ENCODE measurements at regions not wholly inside any gene's neighbourhood (a gene's known extent, or its start where the extent isn't known, plus 50 kb on each side); places are given as distances from the start of the nearest gene placed in this dataset.

- Histone ChIP-seq H3K4me1 (ENCODE audit: control insufficient read depth in 2 of 2, insufficient read depth in 2 of 2, low read length in 2 of 2) (peaks cover 17 to 19% of the 10 kb centered on the region in 2 donors), H3K27ac (ENCODE audit: low read length in 2 of 2) (no peak overlapping the region), H3K9me3 (ENCODE audit: control extremely low read depth in 1 of 3, control insufficient read depth in 2 of 3, insufficient read depth in 1 of 3, low read length in 2 of 3) (no peaks in the 10 kb centered on the region), H3K4me3 (ENCODE audit: control extremely low read depth in 1 of 5, extremely low read depth in 1 of 5, insufficient read depth in 1 of 5, low read depth in 2 of 5, low read length in 4 of 5) (no peak overlapping the region), H3K4me2 (replicated peaks; ENCODE audit: low read depth, low read length, poor library complexity, severe bottlenecking) (no peak overlapping the region), H3K36me3 (replicated peaks in 1 of 2; ENCODE audit: control extremely low read depth in 1 of 2, control insufficient read depth in 1 of 2, extremely low read depth in 1 of 2, insufficient read depth in 2 of 2, low read length in 1 of 2) (no peaks in the 10 kb centered on the region), H2AFZ (ENCODE audit: insufficient read depth, low read depth, low read length, poor library complexity, severe bottlenecking) (no peak overlapping the region), H4K20me1 (ENCODE audit: control insufficient read depth, insufficient read depth, low read length, poor library complexity, severe bottlenecking) (no peaks in the 10 kb centered on the region), H3K27me3 (replicated peaks in 1 of 4; ENCODE audit: control extremely low read depth in 1 of 4, control insufficient read depth in 3 of 4, insufficient read depth in 4 of 4, low read length in 3 of 4) (no peaks in the 10 kb centered on the region), H3K9ac (ENCODE audit: low read length) (no peak overlapping the region), H3K79me2 (ENCODE audit: control insufficient read depth, insufficient read depth, low read length) (no peaks in the 10 kb centered on the region)
- H3K4me1 Mint-ChIP-seq, result peaks cover 32% of the 10 kb centered on the region
- H3K4me3 Mint-ChIP-seq, result no peak overlapping the region
- ATAC-seq (ENCODE audit: low read depth) (no peak), DNase-seq (no peak)
- 86% methylated on average over 4 of the region's 4 CpGs for WGBS (ENCODE audit: insufficient coverage)
- ChIA-PET CTCF (interaction anchor here (1.2 kb wide), 1 partner anchor 15 kb away, joined by 4 read pairs; no protein-coding TSS in a partner anchor), POLR2A (no interaction called here)
- H3K27me3 Mint-ChIP-seq, result no peaks in the 10 kb centered on the region
- H3K27ac Mint-ChIP-seq, result no peak overlapping the region
- intact Hi-C loops (cut with micrococcal nuclease), result loop anchor here (2.0 to 5.0 kb wide), 3 partner anchors 14 to 40 kb away; no protein-coding TSS in a partner anchor
- no peaks in the 10 kb centered on the region for H3K9me3 Mint-ChIP-seq (ENCODE audit: insufficient read depth)
- TF ChIP-seq CTCF (IDR thresholded peaks at IDR 0.05), result no peak
- no peak for TF ChIP-seq EZH2 (IDR thresholded peaks at IDR 0.05; ENCODE audit: borderline replicate concordance, insufficient read depth, low read depth, low read length, poor library complexity, severe bottlenecking)
Measured at GRCh38 chr4:78692822-78693170, 83.4 kb upstream of the BMP2K start.

DNA sequence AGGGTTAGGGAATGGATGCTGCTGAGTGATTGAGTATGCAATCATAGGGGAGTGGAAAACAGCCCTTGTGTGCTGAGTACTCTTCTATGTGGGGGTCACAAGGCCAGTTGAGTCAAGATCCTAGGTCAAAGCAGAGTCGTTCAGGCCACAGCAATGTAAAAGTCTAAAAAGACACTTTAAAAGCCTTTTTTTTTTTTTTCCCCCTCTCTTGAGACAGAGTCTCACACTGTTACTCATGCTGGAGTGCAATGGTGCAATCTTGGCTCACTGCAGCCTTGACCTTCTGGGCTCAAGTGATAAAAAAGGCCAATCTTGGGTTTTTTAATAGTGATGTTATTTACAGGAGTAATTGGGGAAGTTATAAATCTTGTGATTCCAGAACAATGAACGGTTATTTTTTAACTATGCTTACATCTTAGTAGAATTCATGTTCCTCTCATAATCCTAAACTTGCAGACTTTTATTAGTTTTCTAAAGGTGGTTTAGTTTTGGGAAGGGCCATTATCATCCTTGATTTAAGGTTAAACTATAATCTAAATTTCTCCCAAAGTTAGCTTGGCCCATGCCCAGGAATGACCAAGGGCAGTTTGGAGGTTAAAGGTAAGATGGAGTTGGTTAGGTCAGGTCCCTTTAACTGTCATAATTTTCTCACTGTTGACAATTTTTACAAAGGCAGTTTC, 82.2 kb upstream of the BMP2K start:
- ChIA-PET CTCF (interaction anchor here (1.0 kb wide), 1 partner anchor 13 kb away, joined by 3 read pairs; no protein-coding TSS in a partner anchor), POLR2A (no interaction called here)
- Mint-ChIP-seq H3K27me3 (no peaks in the 10 kb centered on the region), H3K4me3 (no peak overlapping the region), H3K9me3 (ENCODE audit: insufficient read depth) (no peaks in the 10 kb centered on the region), H3K27ac (peak overlapping the region; percentile 59), H3K4me1 (peaks cover 32% of the 10 kb centered on the region)
- H3K27ac ChIP-seq (ENCODE audit: low read length in 2 of 2), result no peak overlapping the region
- no peaks in the 10 kb centered on the region for H3K36me3 ChIP-seq (replicated peaks in 1 of 2; ENCODE audit: control extremely low read depth in 1 of 2, control insufficient read depth in 1 of 2, extremely low read depth in 1 of 2, insufficient read depth in 2 of 2, low read length in 1 of 2)
- H3K9ac ChIP-seq (ENCODE audit: low read length), result no peak overlapping the region
- no peaks in the 10 kb centered on the region for H3K79me2 ChIP-seq (ENCODE audit: control insufficient read depth, insufficient read depth, low read length)
- no peaks in the 10 kb centered on the region for H3K27me3 ChIP-seq (replicated peaks in 1 of 4; ENCODE audit: control extremely low read depth in 1 of 4, control insufficient read depth in 3 of 4, insufficient read depth in 4 of 4, low read length in 3 of 4)
- no peaks in the 10 kb centered on the region for H3K9me3 ChIP-seq (ENCODE audit: control extremely low read depth in 1 of 3, control insufficient read depth in 2 of 3, insufficient read depth in 1 of 3, low read length in 2 of 3)
- ATAC-seq (ENCODE audit: low read depth) (no peak), DNase-seq (no peak)
- H3K4me2 ChIP-seq (replicated peaks; ENCODE audit: low read depth, low read length, poor library complexity, severe bottlenecking), result no peak overlapping the region
- H3K4me3 ChIP-seq (ENCODE audit: control extremely low read depth in 1 of 5, extremely low read depth in 1 of 5, insufficient read depth in 1 of 5, low read depth in 2 of 5, low read length in 4 of 5), result no peak overlapping the region
- intact Hi-C loops (cut with micrococcal nuclease), result loop anchor here (2.0 to 5.0 kb wide), 3 partner anchors 13 to 38 kb away; no protein-coding TSS in a partner anchor
- H2AFZ ChIP-seq (ENCODE audit: insufficient read depth, low read depth, low read length, poor library complexity, severe bottlenecking), result no peak overlapping the region
- no peaks in the 10 kb centered on the region for H4K20me1 ChIP-seq (ENCODE audit: control insufficient read depth, insufficient read depth, low read length, poor library complexity, severe bottlenecking)
- 40% methylated on average over 1 of the region's 2 CpGs for WGBS (ENCODE audit: insufficient coverage)
- H3K4me1 ChIP-seq (ENCODE audit: control insufficient read depth in 2 of 2, insufficient read depth in 2 of 2, low read length in 2 of 2), result peaks cover 17 to 19% of the 10 kb centered on the region in 2 donors
- TF ChIP-seq EZH2 (IDR thresholded peaks at IDR 0.05; ENCODE audit: borderline replicate concordance, insufficient read depth, low read depth, low read length, poor library complexity, severe bottlenecking) (no peak), CTCF (IDR thresholded peaks at IDR 0.05) (no peak)

Data from B cell (primary cell).